Stimulated activated naive CD8-positive, alpha-beta T cell treated with anti-CD3 and anti-CD28 coated beads, Interleukin-15, amount 100 ng/mL, for 72 hours (primary cell): ENCODE measurements at regions not wholly inside any gene's neighbourhood (a gene's known extent, or its start where the extent isn't known, plus 50 kb on each side); places are given as distances from the start of the nearest gene placed in this dataset.
A peak's percentile ranks its signal among the peaks of the same experiment; 100 is the strongest.
"Not testable (repeated sequence)": the region's sequence is repeated elsewhere in the genome, so short reads cannot be mapped to it uniquely, and the experiment has no call there.

Experiments
- ATAC-seq: fragments of 150-1000 bp; cut with Tn5 transposase; 2 replicates; pipeline ENCODE4 v1.10.0; 2021; ENCODE audit warnings: mild to moderate bottlenecking, moderate library complexity
- DNase-seq, 2 donors: peaks; one replicate each; pipeline ENCODE4 v3.0.0; 2021 to 2022
- H3K27ac Mint-ChIP-seq, 2 donors: one replicate each; pipeline ENCODE4 v1.8.0; 2022; ENCODE audit warnings: mild to moderate bottlenecking in 2 of 2, mixed read lengths in 2 of 2, moderate library complexity in 2 of 2
- H3K27me3 Mint-ChIP-seq: one replicate; pipeline ENCODE4 v1.8.0; 2022; ENCODE audit warnings: mixed read lengths
- H3K4me1 Mint-ChIP-seq: one replicate; pipeline ENCODE4 v1.8.0; 2022; ENCODE audit warnings: mild to moderate bottlenecking, mixed read lengths
- H3K4me3 Mint-ChIP-seq, 2 donors: one replicate each; pipeline ENCODE4 v1.8.0; 2022; ENCODE audit warnings: mild to moderate bottlenecking in 2 of 2, mixed read lengths in 2 of 2, moderate library complexity in 1 of 2
- H3K9me3 Mint-ChIP-seq, 2 donors: one replicate each; pipeline ENCODE4 v1.8.0; 2022; ENCODE audit warnings: mixed read lengths in 2 of 2

GRCh38 chrX:125604448-125604847 lies 284.8 kb downstream of the TEX13C start:
- Mint-ChIP-seq H3K27ac (no peak overlapping the region), H3K9me3 (peaks cover 0 to 6% of the 10 kb centered on the region in 2 donors)
- no peak for ATAC-seq

GRCh38 chrX:125605145-125605544 lies 285.5 kb downstream of the TEX13C start:
- Mint-ChIP-seq H3K4me3 (no peak overlapping the region), H3K9me3 (no peaks in the 10 kb centered on the region), H3K27me3 (no peaks in the 10 kb centered on the region), H3K27ac (no peak overlapping the region), H3K4me1 (no peaks in the 10 kb centered on the region)
- DNase-seq (no peak), ATAC-seq (no peak)

More at GRCh38 chrX:125604448-125604847, 284.8 kb downstream of the TEX13C start:
- DNase-seq = no peak
- Mint-ChIP-seq H3K4me3 (no peak overlapping the region), H3K27me3 (no peaks in the 10 kb centered on the region), H3K4me1 (no peaks in the 10 kb centered on the region)

- H3K4me1 Mint-ChIP-seq = not testable (repeated sequence)
Observed at GRCh38 chrX:125614591-125615343, 295.1 kb downstream of the TEX13C start.

GRCh38 chrX:125620715-125621587 lies 301.3 kb downstream of the TEX13C start:
- Mint-ChIP-seq H3K27ac (no peak overlapping the region), H3K9me3 (no peaks in the 10 kb centered on the region)

More at GRCh38 chrX:125614591-125615343, 295.1 kb downstream of the TEX13C start:
- not testable (repeated sequence) for H3K4me3 Mint-ChIP-seq, ATAC-seq, H3K27ac Mint-ChIP-seq, H3K27me3 Mint-ChIP-seq, DNase-seq
- H3K9me3 Mint-ChIP-seq = peaks cover 0 to 12% of the 10 kb centered on the region in 2 donors

GRCh38 chrX:125621588-125621927 lies 301.9 kb downstream of the TEX13C start:
- H3K4me1 Mint-ChIP-seq = no peaks in the 10 kb centered on the region
- ATAC-seq = no peak
- H3K4me3 Mint-ChIP-seq = no peak overlapping the region
- no peak for DNase-seq
- H3K27ac Mint-ChIP-seq = no peak overlapping the region
- no peaks in the 10 kb centered on the region for H3K9me3 Mint-ChIP-seq
- no peaks in the 10 kb centered on the region for H3K27me3 Mint-ChIP-seq

More at GRCh38 chrX:125620715-125621587, 301.3 kb downstream of the TEX13C start:
- no peak for DNase-seq
- no peaks in the 10 kb centered on the region for H3K4me1 Mint-ChIP-seq
- ATAC-seq = no peak
- no peaks in the 10 kb centered on the region for H3K27me3 Mint-ChIP-seq
- no peak overlapping the region for H3K4me3 Mint-ChIP-seq

- Mint-ChIP-seq H3K27ac (no peak overlapping the region), H3K4me1 (no peaks in the 10 kb centered on the region), H3K27me3 (no peaks in the 10 kb centered on the region), H3K4me3 (no peak overlapping the region), H3K9me3 (no peaks in the 10 kb centered on the region)
- no peak for DNase-seq
- no peak for ATAC-seq
Observed at GRCh38 chrX:125622899-125623298, 303.2 kb downstream of the TEX13C start.

- Mint-ChIP-seq H3K27ac (no peak overlapping the region), H3K27me3 (no peaks in the 10 kb centered on the region), H3K4me1 (no peaks in the 10 kb centered on the region), H3K4me3 (no peak overlapping the region), H3K9me3 (no peaks in the 10 kb centered on the region)
- DNase-seq = no peak
- ATAC-seq = no peak
Observed at GRCh38 chrX:125627676-125628075, 308.0 kb downstream of the TEX13C start.

- no peaks in the 10 kb centered on the region for H3K9me3 Mint-ChIP-seq
- no peaks in the 10 kb centered on the region for H3K27me3 Mint-ChIP-seq
- ATAC-seq = no peak
Observed at GRCh38 chrX:125628435-125628834, 308.8 kb downstream of the TEX13C start.

GRCh38 chrX:125641405-125641804 lies 321.7 kb downstream of the TEX13C start:
- Mint-ChIP-seq H3K27me3 (no peaks in the 10 kb centered on the region), H3K27ac (no peak overlapping the region), H3K4me3 (no peak overlapping the region), H3K9me3 (peaks cover 0 to 5% of the 10 kb centered on the region in 2 donors), H3K4me1 (no peaks in the 10 kb centered on the region)
- ATAC-seq (no peak), DNase-seq (no peak)

More at GRCh38 chrX:125628435-125628834, 308.8 kb downstream of the TEX13C start:
- no peaks in the 10 kb centered on the region for H3K4me1 Mint-ChIP-seq
- H3K27ac Mint-ChIP-seq = no peak overlapping the region
- H3K4me3 Mint-ChIP-seq = no peak overlapping the region
- no peak for DNase-seq

- Mint-ChIP-seq H3K4me1 (no peaks in the 10 kb centered on the region), H3K27me3 (no peaks in the 10 kb centered on the region), H3K9me3 (peaks cover 0 to 5% of the 10 kb centered on the region in 2 donors), H3K4me3 (no peak overlapping the region), H3K27ac (no peak overlapping the region)
- DNase-seq (no peak), ATAC-seq (peak; percentile 35)
Observed at GRCh38 chrX:125646195-125646594, 326.5 kb downstream of the TEX13C start.

- Mint-ChIP-seq H3K4me3 (no peak overlapping the region), H3K4me1 (no peaks in the 10 kb centered on the region), H3K27ac (no peak overlapping the region), H3K27me3 (no peaks in the 10 kb centered on the region), H3K9me3 (no peaks in the 10 kb centered on the region)
- no peak for DNase-seq
- ATAC-seq = no peak
Observed at GRCh38 chrX:125651426-125651825, 331.8 kb downstream of the TEX13C start.

- Mint-ChIP-seq H3K4me3 (no peak overlapping the region), H3K27ac (no peak overlapping the region), H3K27me3 (no peaks in the 10 kb centered on the region), H3K4me1 (no peaks in the 10 kb centered on the region), H3K9me3 (no peaks in the 10 kb centered on the region)
- DNase-seq = no peak
- ATAC-seq = no peak
Observed at GRCh38 chrX:125654501-125654900, 334.8 kb downstream of the TEX13C start.

- Mint-ChIP-seq H3K4me3 (no peak overlapping the region), H3K9me3 (no peaks in the 10 kb centered on the region), H3K27ac (no peak overlapping the region), H3K4me1 (no peaks in the 10 kb centered on the region), H3K27me3 (no peaks in the 10 kb centered on the region)
- DNase-seq (no peak), ATAC-seq (no peak)
Observed at GRCh38 chrX:125673758-125674157, 354.1 kb downstream of the TEX13C start.

GRCh38 chrX:125678258-125678657 lies 358.6 kb downstream of the TEX13C start:
- ATAC-seq (no peak), DNase-seq (no peak)
- H3K4me1 Mint-ChIP-seq = no peaks in the 10 kb centered on the region
- no peaks in the 10 kb centered on the region for H3K9me3 Mint-ChIP-seq
- H3K27ac Mint-ChIP-seq = no peak overlapping the region
- no peak overlapping the region for H3K4me3 Mint-ChIP-seq
- H3K27me3 Mint-ChIP-seq = no peaks in the 10 kb centered on the region

- no peak overlapping the region for H3K4me3 Mint-ChIP-seq
- H3K4me1 Mint-ChIP-seq = no peaks in the 10 kb centered on the region
Observed at GRCh38 chrX:125680366-125680765, 360.7 kb downstream of the TEX13C start.

GRCh38 chrX:125681058-125681457 lies 361.4 kb downstream of the TEX13C start:
- no peak overlapping the region for H3K27ac Mint-ChIP-seq
- no peaks in the 10 kb centered on the region for H3K9me3 Mint-ChIP-seq
- H3K4me3 Mint-ChIP-seq = no peak overlapping the region
- no peaks in the 10 kb centered on the region for H3K27me3 Mint-ChIP-seq
- no peaks in the 10 kb centered on the region for H3K4me1 Mint-ChIP-seq
- no peak for ATAC-seq
- DNase-seq = no peak

More at GRCh38 chrX:125680366-125680765, 360.7 kb downstream of the TEX13C start:
- Mint-ChIP-seq H3K27ac (no peak overlapping the region), H3K27me3 (no peaks in the 10 kb centered on the region), H3K9me3 (no peaks in the 10 kb centered on the region)
- ATAC-seq = no peak
- DNase-seq = no peak
